Ishikawa (cell line): ENCODE measurements at regions not wholly inside any gene's neighbourhood (a gene's known extent, or its start where the extent isn't known, plus 50 kb on each side); places are given as distances from the start of the nearest gene placed in this dataset.

ENCODE experiments used
- CEBPB ChIP-seq: IDR thresholded peaks from 2 replicates; pipeline ENCODE4 v1.6.1; 2012
- EP300 ChIP-seq: IDR thresholded peaks from 2 replicates; pipeline ENCODE4 v1.6.1; 2012; ENCODE audit warnings: borderline replicate concordance
- RAD21 ChIP-seq: IDR thresholded peaks from 2 replicates; pipeline ENCODE4 v1.6.1; 2012; ENCODE audit warnings: low read depth
- REST ChIP-seq: IDR thresholded peaks from 2 replicates; pipeline ENCODE4 v1.6.1; 2012; ENCODE audit warnings: low read depth, mild to moderate bottlenecking
- TAF1 ChIP-seq: IDR thresholded peaks from 2 replicates; pipeline ENCODE4 v1.6.1; 2012; ENCODE audit warnings: low read depth, mild to moderate bottlenecking
- TCF12 ChIP-seq: IDR thresholded peaks from 2 replicates; pipeline ENCODE4 v1.6.1; 2012; ENCODE audit warnings: low read depth
- TEAD4 ChIP-seq: IDR thresholded peaks from 2 replicates; pipeline ENCODE4 v1.6.1; 2012
- YY1 ChIP-seq: IDR thresholded peaks from 2 replicates; pipeline ENCODE4 v1.6.1; 2012; ENCODE audit warnings: low read depth
- ZBTB7A ChIP-seq: IDR thresholded peaks from 2 replicates; pipeline ENCODE4 v1.6.1; 2012; ENCODE audit warnings: low read depth

DNA sequence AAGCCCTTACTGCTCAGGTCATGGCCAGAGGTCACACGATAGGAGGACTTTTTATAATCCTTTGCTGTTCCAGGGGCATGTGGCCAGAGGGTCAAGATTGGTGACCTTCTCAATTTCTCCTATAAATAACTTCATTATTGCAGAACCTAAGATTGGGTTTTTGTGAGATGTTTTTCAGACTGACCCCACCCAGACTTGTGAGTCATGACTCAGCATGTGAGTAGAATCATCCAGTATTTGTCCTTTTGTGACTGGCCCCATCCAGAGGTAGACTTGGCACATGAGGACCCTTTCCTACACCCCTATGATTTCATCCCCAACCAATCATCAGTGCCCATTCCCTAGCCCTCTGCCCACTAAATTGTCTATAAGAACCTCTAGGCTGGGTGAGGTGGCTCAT is 84.5 kb upstream of the ABCC4 start:
- TF ChIP-seq TAF1 = no peak
- TF ChIP-seq CEBPB = no peak
- TF ChIP-seq TEAD4 = no peak
- no peak for TF ChIP-seq TCF12
- no peak for TF ChIP-seq REST
- TF ChIP-seq EP300 = no peak
- TF ChIP-seq RAD21 = no peak
- TF ChIP-seq YY1 = no peak
- TF ChIP-seq ZBTB7A = no peak
